PC-3 (cell line): ENCODE measurements at regions not wholly inside any gene's neighbourhood (a gene's known extent, or its start where the extent isn't known, plus 50 kb on each side); places are given as distances from the start of the nearest gene placed in this dataset.

Source experiments
- EZH2 ChIP-seq: fragments of 300-600 bp; sonication (generic); IDR thresholded peaks from one replicate; pipeline ENCODE4 v1.6.1; 2017; ENCODE audit warnings: antibody characterized with exemption, mild to moderate bottlenecking, low read length; ENCODE audit not compliant: unreplicated experiment
- EZH2phosphoT487 ChIP-seq: fragments of 300-600 bp; sonication (generic); IDR thresholded peaks from 2 replicates; pipeline ENCODE4 v1.6.1; 2018; ENCODE audit warnings: mild to moderate bottlenecking, antibody characterized with exemption, low read length, borderline replicate concordance
- TF ChIP-seq, protein P1 (sequence below): fragments of 300-600 bp; sonication (generic); conservative IDR thresholded peaks from 2 replicates; pipeline ENCODE4 v1.5.1; 2017; ENCODE audit warnings: antibody characterized with exemption, low read depth, mild to moderate bottlenecking, low read length

- no peak for TF ChIP-seq EZH2phosphoT487
- no peak for TF ChIP-seq EZH2
- TF ChIP-seq, protein P1, sequence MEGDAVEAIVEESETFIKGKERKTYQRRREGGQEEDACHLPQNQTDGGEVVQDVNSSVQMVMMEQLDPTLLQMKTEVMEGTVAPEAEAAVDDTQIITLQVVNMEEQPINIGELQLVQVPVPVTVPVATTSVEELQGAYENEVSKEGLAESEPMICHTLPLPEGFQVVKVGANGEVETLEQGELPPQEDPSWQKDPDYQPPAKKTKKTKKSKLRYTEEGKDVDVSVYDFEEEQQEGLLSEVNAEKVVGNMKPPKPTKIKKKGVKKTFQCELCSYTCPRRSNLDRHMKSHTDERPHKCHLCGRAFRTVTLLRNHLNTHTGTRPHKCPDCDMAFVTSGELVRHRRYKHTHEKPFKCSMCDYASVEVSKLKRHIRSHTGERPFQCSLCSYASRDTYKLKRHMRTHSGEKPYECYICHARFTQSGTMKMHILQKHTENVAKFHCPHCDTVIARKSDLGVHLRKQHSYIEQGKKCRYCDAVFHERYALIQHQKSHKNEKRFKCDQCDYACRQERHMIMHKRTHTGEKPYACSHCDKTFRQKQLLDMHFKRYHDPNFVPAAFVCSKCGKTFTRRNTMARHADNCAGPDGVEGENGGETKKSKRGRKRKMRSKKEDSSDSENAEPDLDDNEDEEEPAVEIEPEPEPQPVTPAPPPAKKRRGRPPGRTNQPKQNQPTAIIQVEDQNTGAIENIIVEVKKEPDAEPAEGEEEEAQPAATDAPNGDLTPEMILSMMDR, result no peak
Measured at GRCh38 chr10:44234483-44234875, 150.4 kb downstream of the CXCL12 start.
